Smooth muscle cell (in vitro differentiated cells): ENCODE measurements at regions not wholly inside any gene's neighbourhood (a gene's known extent, or its start where the extent isn't known, plus 50 kb on each side); places are given as distances from the start of the nearest gene placed in this dataset.

ENCODE experiments used
- DNase-seq: peaks from one replicate; lab custom pipeline; 2025; ENCODE audit not compliant: unreplicated experiment; lab: John Stamatoyannopoulos, UW
- H2AFZ ChIP-seq: fragments of 200-600 bp; sonication (generic); 2 replicates; pipeline ENCODE4 v1.6.0; 2016; ENCODE audit warnings: antibody characterized with exemption, low read depth, mild to moderate bottlenecking
- H3F3A ChIP-seq: fragments of 200-600 bp; sonication (generic); 2 replicates; pipeline ENCODE4 v1.6.0; 2017; ENCODE audit warnings: antibody characterized with exemption, low read depth
- H3K27ac ChIP-seq: fragments of 200-600 bp; sonication (generic); 2 replicates; pipeline ENCODE4 v1.5.1; 2016; ENCODE audit warnings: low read depth, mild to moderate bottlenecking
- H3K27me3 ChIP-seq: fragments of 200-600 bp; sonication (generic); 2 replicates; pipeline ENCODE4 v1.6.1; 2016; ENCODE audit warnings: low read depth, mild to moderate bottlenecking
- H3K36me3 ChIP-seq: fragments of 200-600 bp; sonication (generic); 2 replicates; pipeline ENCODE4 v1.5.1; 2016; ENCODE audit warnings: low read depth
- H3K4me1 ChIP-seq: fragments of 200-600 bp; sonication (generic); 2 replicates; pipeline ENCODE4 v1.5.1; 2016; ENCODE audit warnings: low read depth
- H3K4me2 ChIP-seq: fragments of 200-600 bp; sonication (generic); 2 replicates; pipeline ENCODE4 v1.6.0; 2016; ENCODE audit warnings: mild to moderate bottlenecking
- H3K4me3 ChIP-seq: fragments of 200-600 bp; sonication (generic); 2 replicates; pipeline ENCODE4 v1.5.1; 2016; ENCODE audit warnings: mild to moderate bottlenecking
- H3K79me2 ChIP-seq: fragments of 200-600 bp; sonication (generic); 2 replicates; pipeline ENCODE4 v1.6.0; 2016; ENCODE audit warnings: low read depth, mild to moderate bottlenecking
- H3K9ac ChIP-seq: fragments of 200-600 bp; sonication (generic); 2 replicates; pipeline ENCODE4 v1.6.0; 2016; ENCODE audit warnings: low read depth
- H3K9me3 ChIP-seq: fragments of 200-600 bp; sonication (generic); replicated peaks from 2 replicates; pipeline ENCODE4 v1.5.1; 2016; ENCODE audit warnings: low read depth
- H4K20me1 ChIP-seq: fragments of 200-600 bp; sonication (generic); 2 replicates; pipeline ENCODE4 v1.6.0; 2016; ENCODE audit warnings: low read depth
- WGBS: methylation state at CpG from one replicate; pipeline ENCODE4 v1.1.7; 2016; ENCODE audit warnings: low lambda C conversion rate; 5-methylcytosine and 5-hydroxymethylcytosine counted together
- TF ChIP-seq, protein P1 (sequence below): fragments of 200-600 bp; sonication (generic); IDR thresholded peaks from 2 replicates; pipeline ENCODE4 v1.5.1; 2017; ENCODE audit warnings: borderline replicate concordance, mild to moderate bottlenecking, antibody characterized with exemption; ENCODE audit not compliant: insufficient read depth, poor library complexity, severe bottlenecking

GRCh38 chr12:76678992-76679391 is 84.9 kb upstream of the ZDHHC17 start:
- H3K36me3 ChIP-seq: no peaks in the 10 kb centered on the region

GRCh38 chr12:76679778-76680177 is 84.1 kb upstream of the ZDHHC17 start:
- Histone ChIP-seq H4K20me1 (no peaks in the 10 kb centered on the region), H3K4me2 (no peak overlapping the region), H3K9ac (no peak overlapping the region), H3K36me3 (no peaks in the 10 kb centered on the region), H3K27ac (peak overlapping the region; percentile 46), H3K79me2 (no peaks in the 10 kb centered on the region), H3K4me3 (no peak overlapping the region), H3K27me3 (no peaks in the 10 kb centered on the region), H3F3A (peaks cover 5% of the 10 kb centered on the region), H3K4me1 (no peaks in the 10 kb centered on the region), H3K9me3 (no peaks in the 10 kb centered on the region), H2AFZ (no peak overlapping the region)
- DNase-seq: no peak
- WGBS: 89% methylated on average over 1 of the region's 1 CpG
- TF ChIP-seq, protein P1, sequence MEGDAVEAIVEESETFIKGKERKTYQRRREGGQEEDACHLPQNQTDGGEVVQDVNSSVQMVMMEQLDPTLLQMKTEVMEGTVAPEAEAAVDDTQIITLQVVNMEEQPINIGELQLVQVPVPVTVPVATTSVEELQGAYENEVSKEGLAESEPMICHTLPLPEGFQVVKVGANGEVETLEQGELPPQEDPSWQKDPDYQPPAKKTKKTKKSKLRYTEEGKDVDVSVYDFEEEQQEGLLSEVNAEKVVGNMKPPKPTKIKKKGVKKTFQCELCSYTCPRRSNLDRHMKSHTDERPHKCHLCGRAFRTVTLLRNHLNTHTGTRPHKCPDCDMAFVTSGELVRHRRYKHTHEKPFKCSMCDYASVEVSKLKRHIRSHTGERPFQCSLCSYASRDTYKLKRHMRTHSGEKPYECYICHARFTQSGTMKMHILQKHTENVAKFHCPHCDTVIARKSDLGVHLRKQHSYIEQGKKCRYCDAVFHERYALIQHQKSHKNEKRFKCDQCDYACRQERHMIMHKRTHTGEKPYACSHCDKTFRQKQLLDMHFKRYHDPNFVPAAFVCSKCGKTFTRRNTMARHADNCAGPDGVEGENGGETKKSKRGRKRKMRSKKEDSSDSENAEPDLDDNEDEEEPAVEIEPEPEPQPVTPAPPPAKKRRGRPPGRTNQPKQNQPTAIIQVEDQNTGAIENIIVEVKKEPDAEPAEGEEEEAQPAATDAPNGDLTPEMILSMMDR: no peak

More at GRCh38 chr12:76678992-76679391, 84.9 kb upstream of the ZDHHC17 start:
- Histone ChIP-seq H4K20me1 (no peaks in the 10 kb centered on the region), H3F3A (peaks cover 5% of the 10 kb centered on the region), H3K4me2 (no peak overlapping the region), H3K79me2 (no peaks in the 10 kb centered on the region), H3K27me3 (no peaks in the 10 kb centered on the region), H3K4me1 (no peaks in the 10 kb centered on the region), H2AFZ (no peak overlapping the region), H3K9ac (no peak overlapping the region), H3K9me3 (no peaks in the 10 kb centered on the region), H3K27ac (no peak overlapping the region), H3K4me3 (no peak overlapping the region)
- WGBS: 87% methylated on average over 2 of the region's 2 CpGs
- no peak for DNase-seq
- TF ChIP-seq, protein P1: no peak

DNA sequence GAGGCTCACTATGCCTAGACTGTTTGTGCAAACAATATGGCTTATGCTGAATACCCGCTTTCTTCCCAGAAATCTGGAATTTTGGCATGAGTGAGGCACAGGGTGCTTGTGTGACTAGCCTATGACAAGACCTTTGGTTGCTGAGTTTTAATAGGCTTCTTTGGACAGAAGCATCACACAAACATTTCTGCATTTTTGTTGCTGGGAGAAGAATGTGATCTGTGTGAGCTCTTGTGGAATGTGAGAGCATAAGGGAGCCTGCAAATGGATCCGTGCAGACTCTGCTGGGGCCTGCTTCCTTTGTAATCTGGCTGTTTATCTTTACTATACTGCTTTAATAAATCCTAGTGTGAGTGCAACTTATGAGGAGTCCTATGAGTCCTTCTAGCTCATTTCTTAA is 83.0 kb upstream of the ZDHHC17 start:
- no peak for DNase-seq
- Histone ChIP-seq H2AFZ (no peak overlapping the region), H3K79me2 (no peaks in the 10 kb centered on the region), H3F3A (peaks cover 5% of the 10 kb centered on the region), H3K36me3 (no peaks in the 10 kb centered on the region), H3K27ac (peak overlapping the region; percentile 46), H3K4me2 (no peak overlapping the region), H3K9ac (no peak overlapping the region), H3K9me3 (no peaks in the 10 kb centered on the region), H3K4me3 (no peak overlapping the region), H4K20me1 (no peaks in the 10 kb centered on the region), H3K4me1 (no peaks in the 10 kb centered on the region), H3K27me3 (no peaks in the 10 kb centered on the region)
- WGBS: 37% methylated on average over 2 of the region's 2 CpGs
- TF ChIP-seq, protein P1: no peak

DNA sequence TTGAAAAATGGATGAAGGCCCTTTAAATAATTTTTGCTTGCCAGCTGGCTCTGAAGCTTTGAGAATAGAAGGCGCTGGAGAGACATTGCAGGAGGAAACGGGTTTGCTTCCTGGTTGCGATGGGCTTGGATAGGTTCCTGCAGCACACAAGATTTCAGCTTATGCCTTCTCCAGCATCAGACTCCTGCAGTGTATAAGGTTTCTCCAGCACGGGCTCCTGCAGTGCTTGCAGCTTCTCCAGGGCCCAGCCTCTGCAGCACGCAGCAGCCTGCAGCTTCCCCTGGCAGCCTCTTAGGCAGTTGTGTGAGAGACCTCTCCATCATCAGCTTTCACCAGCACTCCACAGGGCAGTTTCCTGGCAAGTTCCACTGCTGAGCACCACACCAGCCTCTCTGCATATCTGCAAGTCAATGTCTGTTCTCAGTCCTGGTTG is 78.7 kb upstream of the ZDHHC17 start:
- H2AFZ ChIP-seq: peak overlapping the region; percentile 10
- no peak overlapping the region for H3K27ac ChIP-seq
- no peaks in the 10 kb centered on the region for H3K36me3 ChIP-seq
- peaks cover 5% of the 10 kb centered on the region for H3F3A ChIP-seq
- H3K4me2 ChIP-seq: no peak overlapping the region
- H3K4me3 ChIP-seq: no peak overlapping the region
- H3K4me1 ChIP-seq: no peaks in the 10 kb centered on the region
- no peaks in the 10 kb centered on the region for H3K79me2 ChIP-seq
- no peaks in the 10 kb centered on the region for H3K27me3 ChIP-seq
- TF ChIP-seq, protein P1: no peak
- no peak overlapping the region for H3K9ac ChIP-seq
- no peak for DNase-seq
- WGBS: 40% methylated on average over 5 of the region's 5 CpGs
- H4K20me1 ChIP-seq: no peaks in the 10 kb centered on the region
- no peaks in the 10 kb centered on the region for H3K9me3 ChIP-seq
